H9 (cell line): ENCODE measurements at regions not wholly inside any gene's neighbourhood (a gene's known extent, or its start where the extent isn't known, plus 50 kb on each side); places are given as distances from the start of the nearest gene placed in this dataset.

Experiments
- DNase-seq: peaks from one replicate; pipeline ENCODE4 v3.0.0-alpha.2; 2017
- H2AFZ ChIP-seq: one replicate; pipeline ENCODE4 v1.6.1; 2013; ENCODE audit warnings: mild to moderate bottlenecking, low read length, control low read depth, moderate library complexity
- H2AK5ac ChIP-seq: 2 replicates; pipeline ENCODE4 v1.6.1; 2013; ENCODE audit warnings: low read length, control low read depth, mixed read lengths; ENCODE audit not compliant: insufficient read length
- H2BK120ac ChIP-seq: one replicate; pipeline ENCODE4 v1.6.1; 2013; ENCODE audit warnings: low read depth, mild to moderate bottlenecking, low read length, control low read depth, inconsistent platforms; ENCODE audit not compliant: poor library complexity, severe bottlenecking
- H2BK12ac ChIP-seq: 2 replicates; pipeline ENCODE4 v1.6.1; 2013; ENCODE audit warnings: low read length, control low read depth, mixed read lengths, low read depth; ENCODE audit not compliant: insufficient read length
- H2BK15ac ChIP-seq: 2 replicates; pipeline ENCODE4 v1.6.1; 2013; ENCODE audit warnings: low read depth, low read length, control low read depth
- H2BK20ac ChIP-seq: one replicate; pipeline ENCODE4 v1.6.1; 2013; ENCODE audit warnings: low read depth, mild to moderate bottlenecking, low read length, control low read depth, inconsistent platforms; ENCODE audit not compliant: poor library complexity, severe bottlenecking
- H2BK5ac ChIP-seq: 2 replicates; pipeline ENCODE4 v1.6.1; 2013; ENCODE audit warnings: low read length, control low read depth, mixed read lengths; ENCODE audit not compliant: insufficient read length
- H3K14ac ChIP-seq: 2 replicates; pipeline ENCODE4 v1.6.1; 2013; ENCODE audit warnings: low read length, control low read depth; ENCODE audit not compliant: insufficient read depth
- H3K18ac ChIP-seq: 2 replicates; pipeline ENCODE4 v1.6.1; 2013; ENCODE audit warnings: low read depth, mild to moderate bottlenecking, mixed read lengths, low read length, control low read depth; ENCODE audit not compliant: insufficient read length
- H3K23ac ChIP-seq: 2 replicates; pipeline ENCODE4 v1.6.1; 2013; ENCODE audit warnings: low read length, control low read depth, mixed read lengths, low read depth; ENCODE audit not compliant: insufficient read length
- H3K23me2 ChIP-seq: 2 replicates; pipeline ENCODE4 v1.6.1; 2013; ENCODE audit warnings: low read depth, mild to moderate bottlenecking, mixed read lengths, low read length, control low read depth; ENCODE audit not compliant: insufficient read length, poor library complexity, severe bottlenecking
- H3K27ac ChIP-seq: 2 replicates; pipeline ENCODE4 v1.5.1; 2013; ENCODE audit warnings: low read length, control low read depth, mixed read lengths, low read depth; ENCODE audit not compliant: insufficient read length
- H3K27me3 ChIP-seq: 2 replicates; pipeline ENCODE4 v1.6.1; 2013; ENCODE audit warnings: low read length, control low read depth, inconsistent platforms; ENCODE audit not compliant: insufficient read depth
- H3K4ac ChIP-seq: 2 replicates; pipeline ENCODE4 v1.6.1; 2013; ENCODE audit warnings: low read depth, mild to moderate bottlenecking, control low read depth, inconsistent platforms, low read length, moderate library complexity
- H3K4me1 ChIP-seq: 2 replicates; pipeline ENCODE4 v1.6.1; 2013; ENCODE audit warnings: low read length, control low read depth, inconsistent platforms; ENCODE audit not compliant: insufficient read depth
- H3K4me2 ChIP-seq: 2 replicates; pipeline ENCODE4 v1.6.1; 2013; ENCODE audit warnings: low read length, control low read depth, mixed read lengths; ENCODE audit not compliant: insufficient read length, insufficient read depth
- H3K56ac ChIP-seq: 2 replicates; pipeline ENCODE4 v1.6.1; 2013; ENCODE audit warnings: low read depth, mild to moderate bottlenecking, mixed read lengths, low read length, control low read depth; ENCODE audit not compliant: insufficient read length
- H3K79me1 ChIP-seq: 2 replicates; pipeline ENCODE4 v1.6.1; 2013; ENCODE audit warnings: low read depth, mild to moderate bottlenecking, moderate library complexity, low read length, control low read depth, inconsistent platforms; ENCODE audit not compliant: insufficient read depth, poor library complexity, severe bottlenecking
- H3K79me2 ChIP-seq: 2 replicates; pipeline ENCODE4 v1.6.1; 2013; ENCODE audit warnings: low read length, control low read depth, inconsistent platforms; ENCODE audit not compliant: insufficient read depth
- H3K9ac ChIP-seq: 2 replicates; pipeline ENCODE4 v1.6.1; 2013; ENCODE audit warnings: low read length, control low read depth, mixed read lengths; ENCODE audit not compliant: insufficient read length; ENCODE audit errors: extremely low read depth
- H3K9me3 ChIP-seq: one replicate; pipeline ENCODE4 v1.6.1; 2013; ENCODE audit warnings: low read depth, low read length, inconsistent platforms; ENCODE audit not compliant: control insufficient read depth
- H3T11ph ChIP-seq: one replicate; pipeline ENCODE4 v1.6.1; 2013; ENCODE audit warnings: mild to moderate bottlenecking, low read length, control low read depth, inconsistent platforms
- H4K20me1 ChIP-seq: one replicate; pipeline ENCODE4 v1.6.1; 2013; ENCODE audit not compliant: control insufficient read depth, insufficient read length, insufficient read depth
- H4K5ac ChIP-seq: 2 replicates; pipeline ENCODE4 v1.6.1; 2013; ENCODE audit warnings: low read depth, mild to moderate bottlenecking, mixed read lengths, low read length, control low read depth; ENCODE audit not compliant: insufficient read length
- H4K8ac ChIP-seq: replicated peaks from 2 replicates; pipeline ENCODE4 v1.6.1; 2013; ENCODE audit warnings: low read length, control low read depth, mixed read lengths, low read depth; ENCODE audit not compliant: insufficient read length
- H4K91ac ChIP-seq: 2 replicates; pipeline ENCODE4 v1.6.1; 2013; ENCODE audit warnings: low read depth, mild to moderate bottlenecking, moderate library complexity, mixed read lengths, low read length, control low read depth; ENCODE audit not compliant: insufficient read length
- H3K27ac Mint-ChIP-seq, 3 experiments: 2 replicates in 2 of 3; 3 replicates in 1 of 3; pipeline ENCODE4 v1.8.0; 2020 to 2021; ENCODE audit warnings: mixed read lengths in 3 of 3, mild to moderate bottlenecking in 1 of 3, moderate library complexity in 1 of 3
- H3K27me3 Mint-ChIP-seq: 2 replicates; pipeline ENCODE4 v1.8.0; 2021; ENCODE audit warnings: low read depth, mild to moderate bottlenecking, moderate library complexity, mixed read lengths
- H3K36me3 Mint-ChIP-seq, 3 experiments: 2 replicates in 2 of 3; 3 replicates in 1 of 3; pipeline ENCODE4 v1.8.0; 2020 to 2021; ENCODE audit warnings: low read depth in 3 of 3, mixed read lengths in 3 of 3; ENCODE audit not compliant: insufficient read depth in 1 of 3
- H3K4me1 Mint-ChIP-seq, 2 experiments: 2 replicates each; pipeline ENCODE4 v1.8.0; 2020; ENCODE audit warnings: mixed read lengths in 2 of 2
- H3K4me3 Mint-ChIP-seq, 2 experiments: 2 replicates in 1 of 2; 3 replicates in 1 of 2; pipeline ENCODE4 v1.8.0; 2020 to 2021; ENCODE audit warnings: mild to moderate bottlenecking in 2 of 2, mixed read lengths in 2 of 2, moderate library complexity in 1 of 2
- H3K9me3 Mint-ChIP-seq, 2 experiments: 2 replicates in 1 of 2; 3 replicates in 1 of 2; pipeline ENCODE4 v1.8.0; 2020; ENCODE audit warnings: mild to moderate bottlenecking in 2 of 2, mixed read lengths in 2 of 2, moderate library complexity in 1 of 2
- CTCF ChIP-seq: fragments of 200-600 bp; sonication (generic); conservative IDR thresholded peaks from 3 replicates; pipeline ENCODE4 v1.8.0; 2021; ENCODE audit warnings: antibody characterized with exemption, mild to moderate bottlenecking
- WGBS: extraction: QIAGEN DNeasy Blood & Tissue Kit; methylation state at CpG from one replicate; pipeline ENCODE4 v1.1.7; 2013; ENCODE audit warnings: missing lambda C conversion rate, low lambda C conversion rate, mixed read lengths; ENCODE audit not compliant: insufficient read length; ENCODE audit errors: extremely low coverage; 5-methylcytosine and 5-hydroxymethylcytosine counted together

GRCh38 chr3:6273878-6274277 is 587.0 kb upstream of the GRM7 start:
- H3K18ac ChIP-seq: no peak overlapping the region
- no peaks in the 10 kb centered on the region for H3K9me3 ChIP-seq
- no peak overlapping the region for H3K4me2 ChIP-seq
- no peaks in the 10 kb centered on the region for H3K79me2 ChIP-seq
- no peak overlapping the region for H2AK5ac ChIP-seq
- H3K9me3 Mint-ChIP-seq: peaks cover 11 to 22% of the 10 kb centered on the region in 2 experiments
- peaks cover 0 to 24% (median 6%) of the 10 kb centered on the region in 3 experiments; a peak in 4 of 7 replicates for H3K36me3 Mint-ChIP-seq
- H3K4ac ChIP-seq: no peak overlapping the region
- H4K20me1 ChIP-seq: no peaks in the 10 kb centered on the region
- no peaks in the 10 kb centered on the region for H3K79me1 ChIP-seq
- H2BK12ac ChIP-seq: no peak overlapping the region
- no peak overlapping the region for H2BK120ac ChIP-seq
- no peak overlapping the region for H2BK20ac ChIP-seq
- no peak overlapping the region for H3K27ac Mint-ChIP-seq
- no peak overlapping the region for H3K56ac ChIP-seq
- no peak overlapping the region for H3K14ac ChIP-seq
- H2BK15ac ChIP-seq: no peak overlapping the region
- H3K23me2 ChIP-seq: no peaks in the 10 kb centered on the region
- TF ChIP-seq CTCF: no peak
- no peak overlapping the region for H3K9ac ChIP-seq
- H4K5ac ChIP-seq: no peak overlapping the region
- no peak overlapping the region for H2AFZ ChIP-seq
- H3K4me1 Mint-ChIP-seq: no peaks in the 10 kb centered on the region
- no peaks in the 10 kb centered on the region for H3K27me3 ChIP-seq
- H3T11ph ChIP-seq: no peak overlapping the region
- no peak overlapping the region for H2BK5ac ChIP-seq
- no peaks in the 10 kb centered on the region for H3K27me3 Mint-ChIP-seq
- WGBS: no CpG with 5 or more reads among the region's 3 CpGs
- no peak overlapping the region for H3K27ac ChIP-seq
- no peaks in the 10 kb centered on the region for H3K4me1 ChIP-seq
- H3K23ac ChIP-seq: no peak overlapping the region
- no peak overlapping the region for H4K8ac ChIP-seq
- no peak for DNase-seq
- no peak overlapping the region for H4K91ac ChIP-seq
- H3K4me3 Mint-ChIP-seq: no peak overlapping the region
